ENCODE measurements at regions not wholly inside any gene's neighbourhood (a gene's known extent, or its start where the extent isn't known, plus 50 kb on each side); places are given as distances from the start of the nearest gene placed in this dataset.

DNA sequence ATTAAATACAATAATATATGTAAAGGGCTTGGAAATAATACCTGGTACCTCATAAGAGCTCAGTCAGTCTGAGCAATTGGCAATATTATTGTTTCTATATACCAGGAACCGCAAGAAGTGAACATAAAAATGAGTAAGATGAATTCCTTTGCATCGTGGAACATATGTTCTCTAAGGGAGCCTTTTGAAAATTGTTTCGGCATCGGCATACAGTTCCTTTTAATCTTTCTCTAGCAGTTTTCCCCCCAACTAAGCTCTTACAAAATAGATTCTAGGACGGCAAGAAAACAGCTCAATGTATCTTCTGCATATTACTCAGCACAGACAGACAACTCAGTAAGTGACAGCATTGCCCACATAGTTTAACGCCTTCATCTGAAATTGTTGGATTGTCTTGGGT lies 426.6 kb upstream of the WWC1 start:
- Histone ChIP-seq H3K9me2 (ENCODE audit: low read depth, low read length) (no peaks in the 10 kb centered on the region), H4K20me1 (ENCODE audit: insufficient read depth, low read length) (no peaks in the 10 kb centered on the region), H3K27ac (ENCODE audit: low read depth, low read length, poor library complexity, severe bottlenecking) (no peak overlapping the region), H3K4me1 (ENCODE audit: insufficient read depth, low read length, severe bottlenecking) (no peaks in the 10 kb centered on the region), H3K79me2 (ENCODE audit: insufficient read depth, low read length) (no peaks in the 10 kb centered on the region), H3K4me2 (ENCODE audit: low read length) (no peak overlapping the region), H3K9ac (ENCODE audit: low read length) (no peak overlapping the region), H2AFZ (ENCODE audit: low read length) (no peak overlapping the region), H3K4me3 (ENCODE audit: low read depth, low read length, poor library complexity, severe bottlenecking) (no peak overlapping the region), H3K27me3 (ENCODE audit: insufficient read depth, low read length) (no peaks in the 10 kb centered on the region), H3K9me3 (ENCODE audit: low read length) (no peaks in the 10 kb centered on the region), H3F3A (ENCODE audit: insufficient read depth, low read length) (no peaks in the 10 kb centered on the region), H3K36me3 (ENCODE audit: insufficient read depth, low read length) (no peaks in the 10 kb centered on the region)
- TF ChIP-seq, protein P1, sequence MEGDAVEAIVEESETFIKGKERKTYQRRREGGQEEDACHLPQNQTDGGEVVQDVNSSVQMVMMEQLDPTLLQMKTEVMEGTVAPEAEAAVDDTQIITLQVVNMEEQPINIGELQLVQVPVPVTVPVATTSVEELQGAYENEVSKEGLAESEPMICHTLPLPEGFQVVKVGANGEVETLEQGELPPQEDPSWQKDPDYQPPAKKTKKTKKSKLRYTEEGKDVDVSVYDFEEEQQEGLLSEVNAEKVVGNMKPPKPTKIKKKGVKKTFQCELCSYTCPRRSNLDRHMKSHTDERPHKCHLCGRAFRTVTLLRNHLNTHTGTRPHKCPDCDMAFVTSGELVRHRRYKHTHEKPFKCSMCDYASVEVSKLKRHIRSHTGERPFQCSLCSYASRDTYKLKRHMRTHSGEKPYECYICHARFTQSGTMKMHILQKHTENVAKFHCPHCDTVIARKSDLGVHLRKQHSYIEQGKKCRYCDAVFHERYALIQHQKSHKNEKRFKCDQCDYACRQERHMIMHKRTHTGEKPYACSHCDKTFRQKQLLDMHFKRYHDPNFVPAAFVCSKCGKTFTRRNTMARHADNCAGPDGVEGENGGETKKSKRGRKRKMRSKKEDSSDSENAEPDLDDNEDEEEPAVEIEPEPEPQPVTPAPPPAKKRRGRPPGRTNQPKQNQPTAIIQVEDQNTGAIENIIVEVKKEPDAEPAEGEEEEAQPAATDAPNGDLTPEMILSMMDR (IDR thresholded peaks at IDR 0.05; ENCODE audit: low read length) = no peak
- TF ChIP-seq EZH2 (IDR thresholded peaks at IDR 0.05; ENCODE audit: borderline replicate concordance, low read length) = no peak

DNA sequence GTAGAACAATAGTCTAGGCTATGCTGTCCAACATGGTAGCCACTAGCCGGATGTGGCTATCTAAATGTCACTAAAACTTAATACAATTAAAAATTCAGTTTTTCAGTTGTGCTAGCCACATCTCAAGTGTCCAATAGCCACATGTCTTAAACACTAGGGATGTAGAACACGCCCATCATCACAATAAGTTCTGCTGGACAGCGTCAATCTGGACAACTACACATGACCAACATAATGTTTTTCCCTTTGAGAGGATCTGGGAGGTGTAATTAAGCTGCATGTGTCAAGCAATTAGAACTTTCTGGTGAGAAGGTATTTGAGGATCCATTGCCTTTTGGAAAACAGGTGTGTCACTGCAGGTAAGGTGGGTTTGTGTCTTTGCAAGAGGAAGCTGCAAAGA lies 424.6 kb upstream of the WWC1 start:
- no peaks in the 10 kb centered on the region for H3K27me3 ChIP-seq (ENCODE audit: insufficient read depth, low read length)
- no peak overlapping the region for H2AFZ ChIP-seq (ENCODE audit: low read length)
- no peak for TF ChIP-seq EZH2 (IDR thresholded peaks at IDR 0.05; ENCODE audit: borderline replicate concordance, low read length)
- TF ChIP-seq, protein P1 (IDR thresholded peaks at IDR 0.05; ENCODE audit: low read length) = no peak
- H4K20me1 ChIP-seq (ENCODE audit: insufficient read depth, low read length) = no peaks in the 10 kb centered on the region
- H3K27ac ChIP-seq (ENCODE audit: low read depth, low read length, poor library complexity, severe bottlenecking) = no peak overlapping the region
- no peaks in the 10 kb centered on the region for H3K36me3 ChIP-seq (ENCODE audit: insufficient read depth, low read length)
- H3K4me2 ChIP-seq (ENCODE audit: low read length) = no peak overlapping the region
- H3K4me3 ChIP-seq (ENCODE audit: low read depth, low read length, poor library complexity, severe bottlenecking) = no peak overlapping the region
- H3K9ac ChIP-seq (ENCODE audit: low read length) = no peak overlapping the region
- H3K9me3 ChIP-seq (ENCODE audit: low read length) = no peaks in the 10 kb centered on the region
- H3K79me2 ChIP-seq (ENCODE audit: insufficient read depth, low read length) = no peaks in the 10 kb centered on the region
- H3K9me2 ChIP-seq (ENCODE audit: low read depth, low read length) = no peaks in the 10 kb centered on the region
- H3F3A ChIP-seq (ENCODE audit: insufficient read depth, low read length) = no peaks in the 10 kb centered on the region
- no peaks in the 10 kb centered on the region for H3K4me1 ChIP-seq (ENCODE audit: insufficient read depth, low read length, severe bottlenecking)

DNA sequence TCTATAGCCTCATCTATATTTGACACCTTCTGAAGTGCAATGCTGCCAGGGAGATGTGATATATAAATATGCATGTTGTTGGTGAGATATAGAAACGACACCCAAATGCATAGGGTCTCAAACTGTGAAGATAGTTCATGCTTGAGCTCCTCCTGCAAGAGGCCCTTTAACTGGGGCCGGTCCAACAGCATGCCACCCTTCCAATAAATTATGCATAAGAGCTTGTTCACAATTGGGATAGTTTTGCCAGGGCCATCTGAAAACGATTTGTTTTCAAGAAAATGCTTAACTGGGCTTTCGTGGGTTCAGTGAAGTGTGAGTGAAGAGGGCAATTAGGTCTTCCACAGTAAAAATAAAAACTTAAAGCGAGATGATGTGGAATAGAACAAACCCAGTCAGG lies 424.2 kb upstream of the WWC1 start:
- H4K20me1 ChIP-seq (ENCODE audit: insufficient read depth, low read length) = no peaks in the 10 kb centered on the region
- TF ChIP-seq, protein P1 (IDR thresholded peaks at IDR 0.05; ENCODE audit: low read length) = no peak
- no peak for TF ChIP-seq EZH2 (IDR thresholded peaks at IDR 0.05; ENCODE audit: borderline replicate concordance, low read length)
- no peak overlapping the region for H3K4me3 ChIP-seq (ENCODE audit: low read depth, low read length, poor library complexity, severe bottlenecking)
- no peaks in the 10 kb centered on the region for H3K79me2 ChIP-seq (ENCODE audit: insufficient read depth, low read length)
- H3K27ac ChIP-seq (ENCODE audit: low read depth, low read length, poor library complexity, severe bottlenecking) = no peak overlapping the region
- H3K9me2 ChIP-seq (ENCODE audit: low read depth, low read length) = no peaks in the 10 kb centered on the region
- H2AFZ ChIP-seq (ENCODE audit: low read length) = no peak overlapping the region
- no peak overlapping the region for H3K4me2 ChIP-seq (ENCODE audit: low read length)
- no peaks in the 10 kb centered on the region for H3K4me1 ChIP-seq (ENCODE audit: insufficient read depth, low read length, severe bottlenecking)
- no peaks in the 10 kb centered on the region for H3K9me3 ChIP-seq (ENCODE audit: low read length)
- no peaks in the 10 kb centered on the region for H3K36me3 ChIP-seq (ENCODE audit: insufficient read depth, low read length)
- H3K27me3 ChIP-seq (ENCODE audit: insufficient read depth, low read length) = no peaks in the 10 kb centered on the region
- no peak overlapping the region for H3K9ac ChIP-seq (ENCODE audit: low read length)
- H3F3A ChIP-seq (ENCODE audit: insufficient read depth, low read length) = no peaks in the 10 kb centered on the region
